NCI-H2107 treated with DMSO at 0.1 percent for 48 hours (cell line): ENCODE measurements at regions not wholly inside any gene's neighbourhood (a gene's known extent, or its start where the extent isn't known, plus 50 kb on each side); places are given as distances from the start of the nearest gene placed in this dataset.

ENCODE experiments used
- DNase-seq: peaks from one replicate; lab custom pipeline; 2025; ENCODE audit not compliant: unreplicated experiment; lab: John Stamatoyannopoulos, UW

DNA sequence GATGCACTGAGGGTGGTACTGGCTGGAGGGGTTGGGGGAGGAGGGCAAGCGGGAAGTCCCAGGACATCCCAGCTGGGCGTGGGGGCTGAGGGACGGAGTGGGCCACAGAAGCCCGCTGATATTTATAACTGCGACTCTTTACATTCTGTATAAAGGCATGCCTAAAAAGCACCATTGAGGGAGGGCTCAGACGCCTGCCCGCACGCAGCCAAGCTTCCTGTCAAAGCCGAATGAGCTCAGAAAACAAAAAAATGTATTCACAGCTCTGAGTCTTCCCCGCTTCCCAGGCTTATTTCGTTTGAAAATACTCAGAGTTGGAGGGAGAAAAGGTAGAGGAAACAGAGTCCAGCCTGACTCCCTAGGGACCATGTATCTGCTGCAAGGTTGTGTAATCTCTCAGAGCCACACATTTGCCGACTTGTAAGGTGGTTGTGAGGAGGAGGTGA lies 170.1 kb upstream of the HAAO start:
- no peak for DNase-seq

DNA sequence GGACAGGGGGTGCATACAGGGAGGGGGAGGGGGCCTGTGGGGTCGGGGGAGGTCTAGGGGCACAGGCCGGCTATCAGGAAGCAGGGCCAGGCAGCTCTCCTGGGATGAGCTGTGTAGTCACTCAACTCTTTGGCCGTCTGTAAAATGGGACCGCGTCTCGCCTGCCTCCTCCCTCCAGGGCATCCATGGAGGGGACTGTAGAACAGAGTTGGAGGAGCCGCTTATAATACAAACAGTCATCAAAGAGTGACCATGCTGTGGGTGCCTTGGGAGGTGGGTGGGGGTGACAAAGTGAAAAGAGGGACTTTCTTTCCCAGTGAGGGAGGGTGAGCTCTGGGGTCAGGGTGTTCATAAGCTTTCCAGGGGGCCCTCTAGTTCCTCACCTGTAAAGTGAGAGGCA lies 169.6 kb upstream of the HAAO start:
- no peak for DNase-seq

- no peak for DNase-seq
These were observed 169.0 kb upstream of the HAAO start for GRCh38 chr2:42961385-42961811.

- no peak for DNase-seq
These were observed 168.4 kb upstream of the HAAO start for GRCh38 chr2:42960842-42961180.

DNA sequence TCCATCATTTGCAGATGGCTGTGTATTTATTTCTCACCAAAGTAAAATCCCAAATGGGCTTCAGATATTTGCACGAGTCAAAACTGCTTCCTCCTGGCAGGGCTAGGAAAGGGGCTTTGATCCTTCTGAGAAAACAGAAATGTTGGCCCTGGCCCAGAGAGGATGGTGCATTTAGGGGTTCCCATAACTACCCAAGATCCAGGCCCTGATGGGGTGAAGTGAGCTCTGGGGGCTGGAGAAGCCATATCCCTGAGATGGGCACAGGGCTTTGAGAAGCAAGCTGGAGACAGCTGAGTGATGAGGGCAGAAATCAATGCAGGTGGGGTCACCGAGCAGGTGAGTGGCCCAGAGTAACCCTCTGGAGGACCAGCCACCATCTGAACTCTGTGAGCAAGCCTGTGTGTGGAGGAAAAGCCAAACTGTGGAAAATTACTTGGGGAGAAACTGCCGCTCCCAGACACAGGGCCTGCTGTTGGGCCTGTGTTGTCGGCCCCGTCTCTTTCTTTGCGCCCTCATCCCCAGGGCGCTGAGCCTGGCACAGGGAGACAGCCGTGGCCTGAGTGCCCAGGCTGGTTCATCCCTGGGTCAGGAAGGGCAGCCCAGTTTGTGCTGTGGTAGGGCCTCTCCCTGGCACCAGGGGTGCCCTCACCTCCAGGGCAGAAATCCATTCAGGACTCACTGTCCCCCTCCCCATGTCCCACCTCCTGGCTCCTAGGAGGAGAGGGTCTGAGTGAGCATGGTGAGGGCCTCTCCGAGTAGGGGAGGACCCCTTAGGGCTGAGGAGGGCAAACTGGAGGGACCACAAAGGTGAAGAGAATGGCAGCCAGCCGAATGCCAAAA lies 167.8 kb upstream of the HAAO start:
- no peak for DNase-seq

- no peak for DNase-seq
These were observed 167.0 kb upstream of the HAAO start for GRCh38 chr2:42959234-42960001.

DNA sequence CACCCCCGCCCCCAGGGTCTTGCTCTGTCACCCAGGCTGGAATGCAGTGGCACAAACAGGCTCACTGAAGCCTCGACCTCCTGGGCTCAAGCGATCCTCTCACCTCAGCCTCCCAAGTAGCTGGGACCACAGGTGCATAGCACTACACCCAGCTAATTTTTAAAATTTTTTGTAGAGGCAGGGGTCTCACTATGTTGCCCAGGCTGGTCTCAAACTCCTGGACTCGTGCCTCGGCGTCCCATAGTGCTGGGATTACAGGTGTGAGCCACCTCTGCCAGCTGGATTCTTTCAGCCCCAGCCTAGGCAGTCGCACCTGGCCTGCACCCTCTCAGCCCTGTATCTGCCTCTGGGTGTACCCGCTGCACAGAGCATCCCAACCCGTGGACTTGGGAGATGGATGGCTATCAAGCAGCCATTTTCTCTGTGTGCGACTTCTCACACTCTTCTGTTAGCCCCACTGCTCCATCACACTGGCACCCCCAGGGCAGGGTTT lies 166.4 kb upstream of the HAAO start:
- no peak for DNase-seq

- no peak for DNase-seq
These were observed 165.5 kb upstream of the HAAO start for GRCh38 chr2:42957861-42958301.

DNA sequence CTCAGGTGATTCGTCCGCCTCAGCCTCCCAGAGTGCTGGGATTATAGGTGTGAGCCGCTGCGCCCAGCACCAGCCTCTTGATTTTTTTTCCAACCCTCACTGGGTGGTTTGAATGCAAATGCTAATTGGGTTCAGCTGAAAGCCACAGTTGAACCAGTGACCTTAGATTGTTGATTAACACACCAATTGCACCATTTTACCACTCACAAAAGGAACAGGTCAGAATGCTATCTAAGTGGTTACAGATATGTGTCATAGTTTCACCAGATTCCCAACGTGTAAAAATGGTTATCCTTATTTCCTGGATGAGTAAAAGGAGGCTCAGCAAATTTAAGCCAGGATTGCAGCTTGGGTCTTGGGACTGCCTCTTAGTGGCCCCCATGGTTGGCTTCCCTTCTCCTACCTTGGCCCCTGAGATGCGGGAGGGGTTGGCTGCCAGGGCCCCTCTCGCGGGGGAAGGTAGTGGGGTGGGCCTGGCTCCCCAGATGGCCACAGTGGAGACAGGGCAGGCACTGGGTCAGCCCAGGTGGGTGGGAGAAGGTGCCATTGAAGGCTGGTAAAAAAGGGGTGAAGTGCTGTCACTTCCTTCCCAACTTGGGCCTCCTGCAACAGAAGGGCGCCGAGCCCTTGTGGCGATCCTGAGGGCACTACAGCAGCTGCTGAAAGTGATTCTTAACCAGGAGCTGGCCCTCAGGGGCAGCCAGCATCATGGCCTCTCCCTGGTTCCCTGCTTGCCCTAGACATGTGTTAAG lies 164.9 kb upstream of the HAAO start:
- no peak for DNase-seq

DNA sequence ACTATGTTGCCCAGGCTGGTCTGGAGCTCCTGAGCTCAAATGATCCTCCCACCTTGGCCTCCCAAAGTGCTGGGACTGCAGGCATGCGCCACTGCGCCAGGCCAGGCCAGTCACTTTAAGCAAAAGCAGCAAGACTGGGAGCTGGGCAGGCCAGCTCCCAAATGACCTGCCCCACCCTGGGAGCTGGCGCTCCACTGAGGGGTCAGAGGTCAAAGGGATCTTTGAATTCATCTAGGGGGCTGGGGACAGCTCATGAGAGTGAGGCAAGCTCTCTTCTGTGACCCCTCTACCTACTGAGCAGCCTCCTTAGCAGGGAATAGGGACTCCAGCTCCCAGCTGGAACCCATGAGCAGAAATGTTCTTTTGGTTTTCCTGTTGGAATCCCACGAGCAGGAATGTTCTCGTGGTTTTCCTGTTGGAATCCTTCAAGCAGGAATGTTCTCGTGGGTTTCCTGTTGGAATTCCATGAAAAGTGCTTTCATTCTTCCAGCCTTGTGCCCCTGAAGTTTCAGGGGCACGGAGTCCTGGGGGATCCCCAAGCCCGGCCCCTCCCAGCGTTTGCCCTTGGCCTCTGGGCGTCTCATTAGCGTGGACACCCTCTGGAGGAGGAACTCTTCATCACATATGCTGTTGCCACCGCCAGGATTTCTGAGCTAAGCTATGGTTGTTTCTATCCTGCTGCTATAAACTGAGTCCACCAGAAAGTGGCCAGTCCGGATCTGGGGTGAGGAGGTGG lies 162.0 kb upstream of the HAAO start:
- no peak for DNase-seq

GRCh38 chr2:42953216-42953615 lies 160.8 kb upstream of the HAAO start:
- peak; percentile 55 for DNase-seq

GRCh38 chr2:42951263-42951938 lies 159.0 kb upstream of the HAAO start:
- no peak for DNase-seq

DNA sequence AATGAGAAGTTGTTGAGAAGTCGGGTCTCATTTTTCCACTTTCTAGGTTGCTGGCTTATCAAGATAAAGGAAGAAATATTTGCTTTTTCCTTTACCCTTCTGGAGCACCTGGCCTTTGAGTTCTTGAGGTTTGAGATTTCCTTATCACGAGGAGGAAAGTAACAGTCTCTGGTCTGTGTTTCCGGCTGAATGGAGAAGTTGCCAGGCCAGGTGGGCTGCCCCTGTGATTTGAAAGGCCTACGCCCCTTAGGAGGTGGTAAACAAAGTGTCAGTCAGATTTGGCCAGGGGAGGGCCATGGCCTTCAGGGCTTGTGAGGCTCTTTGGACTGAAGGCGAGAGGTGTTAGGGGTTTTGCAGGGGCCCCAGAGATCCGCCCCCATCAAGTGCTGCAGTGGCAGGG lies 156.7 kb upstream of the HAAO start:
- DNase-seq, result no peak

DNA sequence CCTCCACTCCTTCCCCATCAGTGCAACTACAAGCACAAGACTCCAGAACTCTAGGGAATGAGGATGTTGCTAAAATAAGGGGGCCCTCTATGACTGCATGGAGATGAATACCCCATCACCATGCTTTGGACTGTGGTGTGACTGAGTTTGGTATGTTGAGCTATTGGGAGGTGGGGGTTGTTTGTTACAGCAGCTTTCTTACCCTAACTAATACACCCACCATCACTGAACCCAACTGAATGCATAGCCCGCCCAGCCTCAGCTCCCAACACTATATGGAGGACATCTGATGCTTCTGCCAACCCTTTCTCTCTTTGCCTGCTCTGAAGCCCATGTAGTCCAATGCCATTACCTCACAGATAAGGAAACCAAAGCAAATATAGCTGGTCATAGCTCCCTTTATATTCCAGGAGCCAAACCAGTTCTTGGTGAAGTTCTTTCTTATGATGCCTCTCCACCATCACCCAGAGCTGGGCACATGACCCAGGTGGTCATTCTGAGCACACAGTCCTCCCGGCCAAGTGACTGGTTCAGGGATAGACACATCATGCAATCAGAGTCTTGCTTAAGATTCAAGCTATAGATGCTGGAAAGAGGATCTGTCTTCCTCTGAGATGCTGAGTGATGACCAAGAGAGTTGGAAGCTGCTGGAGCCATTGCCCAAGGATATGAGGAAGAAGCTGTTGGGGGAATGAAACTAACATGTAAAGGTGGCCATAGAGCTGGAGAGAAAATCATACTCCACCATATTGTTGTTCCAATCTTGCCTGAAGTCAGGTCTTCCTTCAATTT lies 155.6 kb upstream of the HAAO start:
- no peak for DNase-seq

GRCh38 chr2:42944779-42945415 lies 152.5 kb upstream of the HAAO start:
- DNase-seq, result no peak

DNA sequence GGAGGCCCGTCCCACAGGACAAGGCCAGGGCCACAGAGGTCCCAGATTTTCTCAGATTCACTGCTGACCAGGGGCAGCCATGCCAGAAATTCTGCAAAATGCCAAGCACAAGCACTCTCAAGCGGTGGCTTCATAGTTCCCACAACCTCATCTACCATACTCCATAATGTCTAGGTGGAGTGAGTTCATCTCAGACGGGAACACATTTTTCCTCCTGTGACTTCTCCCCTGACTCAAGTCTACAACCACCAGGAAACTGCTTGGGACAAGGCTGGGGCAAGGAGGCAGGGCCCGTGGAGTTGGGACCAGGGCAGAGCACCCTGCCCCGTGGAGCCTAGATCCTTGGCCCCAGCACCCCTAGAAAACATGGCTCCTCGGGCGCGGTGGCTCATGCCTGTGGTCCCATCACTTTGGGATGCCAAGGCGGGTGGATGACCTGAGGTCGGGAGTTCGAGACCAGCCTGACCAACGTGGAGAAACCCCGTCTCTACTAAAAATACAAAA lies 150.7 kb upstream of the HAAO start:
- no peak for DNase-seq

- DNase-seq, result no peak
These were observed 150.0 kb upstream of the HAAO start for GRCh38 chr2:42942214-42942989.

DNA sequence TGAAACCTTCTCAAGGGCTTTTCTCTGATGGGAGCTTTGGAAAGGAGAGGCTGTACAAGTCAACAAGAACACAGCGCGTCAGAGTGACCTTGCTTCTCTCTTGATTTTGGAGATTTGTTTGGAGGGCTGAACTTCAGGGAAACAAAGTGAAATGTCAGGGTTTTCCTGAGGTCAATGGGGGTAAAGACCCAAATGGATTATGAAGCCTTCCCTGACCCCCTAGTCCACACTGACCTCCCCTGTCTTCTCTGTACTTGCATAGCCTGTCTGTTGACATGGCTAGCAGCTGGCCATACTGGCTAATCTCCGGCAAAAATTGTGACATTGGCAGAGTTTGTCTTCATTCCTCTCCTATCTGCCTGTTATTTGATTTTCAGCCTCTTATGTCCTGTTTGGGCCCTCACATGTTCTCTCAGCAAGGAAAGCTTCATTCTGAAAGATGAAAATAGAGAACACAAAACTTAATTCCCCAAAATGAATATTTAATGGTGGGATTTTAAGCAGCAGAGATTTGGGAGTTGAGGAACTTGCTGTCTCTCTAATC lies 149.3 kb upstream of the HAAO start:
- DNase-seq, result no peak
